SK-N-MC (cell line): ENCODE measurements at regions not wholly inside any gene's neighbourhood (a gene's known extent, or its start where the extent isn't known, plus 50 kb on each side); places are given as distances from the start of the nearest gene placed in this dataset.

Experiments used
- EZH2 ChIP-seq: fragments of 200-600 bp; sonication (generic); IDR thresholded peaks from one replicate; pipeline ENCODE4 v1.6.1; 2017; ENCODE audit warnings: antibody characterized with exemption
- FOXP2 ChIP-seq: optimal IDR thresholded peaks from 2 replicates; pipeline ENCODE3; 2011; ENCODE audit warnings: mild to moderate bottlenecking, moderate library complexity; ENCODE audit not compliant: insufficient read depth; ENCODE audit errors: extremely low read length, control extremely low read depth
- POLR2AphosphoS5 ChIP-seq: IDR thresholded peaks from 2 replicates; pipeline ENCODE4 v1.6.1; 2012; ENCODE audit warnings: mild to moderate bottlenecking, low read depth, low read length, borderline replicate concordance

DNA sequence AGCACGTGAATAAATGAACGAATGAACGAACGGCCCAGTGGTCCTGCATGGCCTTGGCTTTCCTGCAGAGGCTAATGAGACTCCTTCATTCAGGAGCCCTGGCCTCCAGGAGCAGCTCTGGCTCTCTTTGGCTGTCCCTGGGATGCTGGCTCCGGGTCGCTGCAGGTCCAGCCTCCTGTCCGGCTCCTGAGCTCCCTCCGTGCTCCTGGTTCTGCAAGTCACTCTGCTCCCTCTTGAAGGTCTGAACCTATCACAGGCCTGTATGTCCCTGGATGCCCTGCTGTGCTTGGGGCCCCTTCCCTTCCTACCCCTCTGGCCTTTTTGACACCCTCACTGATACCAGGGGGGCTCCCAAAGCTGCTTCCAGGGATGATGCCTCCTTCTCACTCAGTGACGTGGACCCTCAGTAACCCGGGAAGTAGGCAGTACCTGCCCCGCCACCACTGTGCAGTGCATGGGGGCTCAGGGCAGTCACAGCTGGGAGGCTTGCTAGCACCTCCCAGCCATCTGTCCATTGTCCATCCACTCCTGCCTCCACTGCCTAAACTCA, 133.7 kb upstream of the C14orf180 start:
- TF ChIP-seq EZH2 (no peak), POLR2AphosphoS5 (no peak), FOXP2 (no peak)
